OCI-LY3 (cell line): ENCODE measurements at regions not wholly inside any gene's neighbourhood (a gene's known extent, or its start where the extent isn't known, plus 50 kb on each side); places are given as distances from the start of the nearest gene placed in this dataset.

Experiments used
- EZH2phosphoT487 ChIP-seq: fragments of 200-600 bp; shearing (Covaris generic); IDR thresholded peaks from 2 replicates; pipeline ENCODE4 v1.6.1; 2018; ENCODE audit warnings: antibody characterized with exemption, mixed run types, low read depth
- TF ChIP-seq, protein P1 (sequence below): fragments of 200-600, 300-600 bp; sonication (generic); IDR thresholded peaks from 2 replicates; pipeline ENCODE4 v1.5.1; 2014; ENCODE audit warnings: antibody characterized with exemption, low read length, low read depth

DNA sequence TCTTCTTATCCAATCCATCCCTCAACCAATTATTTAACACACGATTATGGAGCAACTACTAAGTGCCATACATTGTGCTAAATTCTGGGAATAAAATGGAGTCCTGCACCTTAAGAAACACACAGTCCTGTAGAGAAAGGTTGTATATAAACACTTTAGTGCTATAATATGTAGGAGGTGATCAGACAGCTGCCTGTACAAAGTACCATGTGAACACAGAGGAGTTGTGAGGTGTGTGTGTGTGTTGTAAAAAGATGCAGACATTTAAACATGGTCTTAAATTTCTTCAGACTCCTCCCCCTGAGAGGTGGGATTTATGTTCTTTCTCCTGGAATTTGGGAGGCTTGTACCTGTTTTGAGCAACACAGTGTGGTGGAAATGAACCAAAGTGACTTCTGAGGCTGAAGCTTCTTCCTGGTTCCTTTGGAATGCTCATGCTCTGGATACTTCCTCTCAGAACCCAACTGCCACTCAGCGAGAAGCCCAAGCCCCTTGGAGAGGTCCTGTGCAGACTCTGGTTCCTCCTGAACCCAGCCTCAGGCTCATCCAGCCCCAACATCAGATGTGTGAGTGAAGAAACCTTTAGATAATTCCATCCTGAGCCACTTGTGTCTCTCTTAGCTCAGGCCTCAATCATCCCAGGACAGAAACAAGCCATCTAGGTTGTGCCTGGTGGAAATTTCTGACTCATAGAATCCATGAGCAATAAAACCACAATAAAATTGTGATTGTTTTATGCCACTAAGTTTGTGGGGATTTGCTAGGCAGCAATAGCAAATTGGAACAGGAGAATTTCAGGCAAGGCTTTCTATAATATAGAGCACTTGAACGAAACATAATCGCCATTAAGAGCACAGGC is 161.2 kb upstream of the FAM3C start:
- TF ChIP-seq, protein P1, sequence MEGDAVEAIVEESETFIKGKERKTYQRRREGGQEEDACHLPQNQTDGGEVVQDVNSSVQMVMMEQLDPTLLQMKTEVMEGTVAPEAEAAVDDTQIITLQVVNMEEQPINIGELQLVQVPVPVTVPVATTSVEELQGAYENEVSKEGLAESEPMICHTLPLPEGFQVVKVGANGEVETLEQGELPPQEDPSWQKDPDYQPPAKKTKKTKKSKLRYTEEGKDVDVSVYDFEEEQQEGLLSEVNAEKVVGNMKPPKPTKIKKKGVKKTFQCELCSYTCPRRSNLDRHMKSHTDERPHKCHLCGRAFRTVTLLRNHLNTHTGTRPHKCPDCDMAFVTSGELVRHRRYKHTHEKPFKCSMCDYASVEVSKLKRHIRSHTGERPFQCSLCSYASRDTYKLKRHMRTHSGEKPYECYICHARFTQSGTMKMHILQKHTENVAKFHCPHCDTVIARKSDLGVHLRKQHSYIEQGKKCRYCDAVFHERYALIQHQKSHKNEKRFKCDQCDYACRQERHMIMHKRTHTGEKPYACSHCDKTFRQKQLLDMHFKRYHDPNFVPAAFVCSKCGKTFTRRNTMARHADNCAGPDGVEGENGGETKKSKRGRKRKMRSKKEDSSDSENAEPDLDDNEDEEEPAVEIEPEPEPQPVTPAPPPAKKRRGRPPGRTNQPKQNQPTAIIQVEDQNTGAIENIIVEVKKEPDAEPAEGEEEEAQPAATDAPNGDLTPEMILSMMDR: no peak
- no peak for TF ChIP-seq EZH2phosphoT487
